ENCODE measurements at regions not wholly inside any gene's neighbourhood (a gene's known extent, or its start where the extent isn't known, plus 50 kb on each side); places are given as distances from the start of the nearest gene placed in this dataset.
"Not testable (repeated sequence)": the region's sequence is repeated elsewhere in the genome, so short reads cannot be mapped to it uniquely, and the experiment has no call there.

- Histone ChIP-seq H3K27ac (ENCODE audit: low read length) (no peak overlapping the region), H3K4me3 (ENCODE audit: low read length) (no peak overlapping the region), H3K27me3 (ENCODE audit: low read length) (no peaks in the 10 kb centered on the region), H2AFZ (ENCODE audit: low read length) (no peak overlapping the region), H3K79me2 (ENCODE audit: low read length) (no peaks in the 10 kb centered on the region), H3K4me1 (ENCODE audit: low read length) (no peaks in the 10 kb centered on the region), H3K36me3 (ENCODE audit: insufficient read depth, low read length) (no peaks in the 10 kb centered on the region), H3K9me2 (replicated peaks; ENCODE audit: insufficient read depth, low read length) (no peaks in the 10 kb centered on the region), H3K9me3 (ENCODE audit: low read length) (peaks cover 13% of the 10 kb centered on the region; the same call in 1 of the 2 replicates), H3K9ac (ENCODE audit: low read length) (no peak overlapping the region), H3K4me2 (ENCODE audit: low read depth, low read length, poor library complexity, severe bottlenecking) (no peak overlapping the region), H4K20me1 (ENCODE audit: insufficient read depth, low read depth, low read length) (no peaks in the 10 kb centered on the region)
- DNase-seq, result no peak
These were observed 229.5 kb upstream of the TMEFF2 start for GRCh38 chr2:192424243-192424642.

GRCh38 chr2:192419786-192420185 lies 225.1 kb upstream of the TMEFF2 start:
- Histone ChIP-seq H3K36me3 (ENCODE audit: insufficient read depth, low read length) (no peaks in the 10 kb centered on the region; the same call in 1 of the 2 replicates), H3K4me3 (ENCODE audit: low read length) (no peak overlapping the region), H3K9me2 (replicated peaks; ENCODE audit: insufficient read depth, low read length) (no peaks in the 10 kb centered on the region), H3K4me2 (ENCODE audit: low read depth, low read length, poor library complexity, severe bottlenecking) (no peak overlapping the region), H3K9ac (ENCODE audit: low read length) (no peak overlapping the region), H3K4me1 (ENCODE audit: low read length) (no peaks in the 10 kb centered on the region), H2AFZ (ENCODE audit: low read length) (no peak overlapping the region), H4K20me1 (ENCODE audit: insufficient read depth, low read depth, low read length) (no peaks in the 10 kb centered on the region), H3K9me3 (ENCODE audit: low read length) (peaks cover 12% of the 10 kb centered on the region), H3K27ac (ENCODE audit: low read length) (no peak overlapping the region), H3K79me2 (ENCODE audit: low read length) (no peaks in the 10 kb centered on the region), H3K27me3 (ENCODE audit: low read length) (no peaks in the 10 kb centered on the region)
- no peak for DNase-seq

GRCh38 chr2:192416060-192416459 lies 221.3 kb upstream of the TMEFF2 start:
- H3K36me3 ChIP-seq (ENCODE audit: insufficient read depth, low read length), result no peaks in the 10 kb centered on the region; the same call in 1 of the 2 replicates
- H3K27ac ChIP-seq (ENCODE audit: low read length), result no peak overlapping the region
- no peaks in the 10 kb centered on the region for H3K79me2 ChIP-seq (ENCODE audit: low read length)
- no peaks in the 10 kb centered on the region for H3K27me3 ChIP-seq (ENCODE audit: low read length)
- no peaks in the 10 kb centered on the region for H4K20me1 ChIP-seq (ENCODE audit: insufficient read depth, low read depth, low read length)
- no peak overlapping the region for H2AFZ ChIP-seq (ENCODE audit: low read length)
- H3K9ac ChIP-seq (ENCODE audit: low read length), result no peak overlapping the region
- DNase-seq, result peak; percentile 11
- H3K9me2 ChIP-seq (replicated peaks; ENCODE audit: insufficient read depth, low read length), result no peaks in the 10 kb centered on the region
- peaks cover 7% of the 10 kb centered on the region; the same call in 1 of the 2 replicates for H3K4me1 ChIP-seq (ENCODE audit: low read length)
- H3K4me2 ChIP-seq (ENCODE audit: low read depth, low read length, poor library complexity, severe bottlenecking), result no peak overlapping the region
- no peak overlapping the region for H3K4me3 ChIP-seq (ENCODE audit: low read length)
- peaks cover 6% of the 10 kb centered on the region for H3K9me3 ChIP-seq (ENCODE audit: low read length)

GRCh38 chr2:192414794-192415193 lies 220.1 kb upstream of the TMEFF2 start:
- Histone ChIP-seq H3K4me1 (ENCODE audit: low read length) (peaks cover 7% of the 10 kb centered on the region; the same call in 1 of the 2 replicates), H3K27me3 (ENCODE audit: low read length) (no peaks in the 10 kb centered on the region), H4K20me1 (ENCODE audit: insufficient read depth, low read depth, low read length) (no peaks in the 10 kb centered on the region), H3K9me3 (ENCODE audit: low read length) (peaks cover 6% of the 10 kb centered on the region), H3K4me3 (ENCODE audit: low read length) (no peak overlapping the region), H2AFZ (ENCODE audit: low read length) (no peak overlapping the region), H3K9me2 (replicated peaks; ENCODE audit: insufficient read depth, low read length) (no peaks in the 10 kb centered on the region), H3K27ac (ENCODE audit: low read length) (no peak overlapping the region), H3K9ac (ENCODE audit: low read length) (no peak overlapping the region), H3K4me2 (ENCODE audit: low read depth, low read length, poor library complexity, severe bottlenecking) (no peak overlapping the region), H3K79me2 (ENCODE audit: low read length) (no peaks in the 10 kb centered on the region), H3K36me3 (ENCODE audit: insufficient read depth, low read length) (no peaks in the 10 kb centered on the region; the same call in 1 of the 2 replicates)
- DNase-seq, result no peak

GRCh38 chr2:192413812-192414681 lies 219.3 kb upstream of the TMEFF2 start:
- Histone ChIP-seq H4K20me1 (ENCODE audit: insufficient read depth, low read depth, low read length) (no peaks in the 10 kb centered on the region), H3K9ac (ENCODE audit: low read length) (no peak overlapping the region), H3K9me2 (replicated peaks; ENCODE audit: insufficient read depth, low read length) (no peaks in the 10 kb centered on the region), H3K9me3 (ENCODE audit: low read length) (peaks cover 6% of the 10 kb centered on the region), H3K4me3 (ENCODE audit: low read length) (no peak overlapping the region), H3K4me1 (ENCODE audit: low read length) (peaks cover 7% of the 10 kb centered on the region; the same call in 1 of the 2 replicates), H3K79me2 (ENCODE audit: low read length) (no peaks in the 10 kb centered on the region), H3K27me3 (ENCODE audit: low read length) (no peaks in the 10 kb centered on the region), H2AFZ (ENCODE audit: low read length) (no peak overlapping the region), H3K27ac (ENCODE audit: low read length) (no peak overlapping the region), H3K36me3 (ENCODE audit: insufficient read depth, low read length) (no peaks in the 10 kb centered on the region; the same call in 1 of the 2 replicates), H3K4me2 (ENCODE audit: low read depth, low read length, poor library complexity, severe bottlenecking) (no peak overlapping the region)
- DNase-seq, result peak; percentile 9

GRCh38 chr2:192412866-192413265 lies 218.1 kb upstream of the TMEFF2 start:
- peak; percentile 27 for DNase-seq
- not testable (repeated sequence) for H3K9me3 ChIP-seq (ENCODE audit: low read length); H3K4me2 ChIP-seq (ENCODE audit: low read depth, low read length, poor library complexity, severe bottlenecking); H3K27me3 ChIP-seq (ENCODE audit: low read length); H3K36me3 ChIP-seq (ENCODE audit: insufficient read depth, low read length); H3K79me2 ChIP-seq (ENCODE audit: low read length); H4K20me1 ChIP-seq (ENCODE audit: insufficient read depth, low read depth, low read length); H3K27ac ChIP-seq (ENCODE audit: low read length); H3K4me1 ChIP-seq (ENCODE audit: low read length); H3K9ac ChIP-seq (ENCODE audit: low read length); H2AFZ ChIP-seq (ENCODE audit: low read length); H3K4me3 ChIP-seq (ENCODE audit: low read length); H3K9me2 ChIP-seq (replicated peaks; ENCODE audit: insufficient read depth, low read length)

- DNase-seq, result peak; percentile 25
- peaks cover 11% of the 10 kb centered on the region for H3K9me3 ChIP-seq (ENCODE audit: low read length)
These were observed 217.7 kb upstream of the TMEFF2 start for GRCh38 chr2:192412394-192412793.

GRCh38 chr2:192411755-192412154 lies 217.0 kb upstream of the TMEFF2 start:
- peaks cover 11% of the 10 kb centered on the region for H3K9me3 ChIP-seq (ENCODE audit: low read length)
- no peaks in the 10 kb centered on the region for H3K27me3 ChIP-seq (ENCODE audit: low read length)
- H4K20me1 ChIP-seq (ENCODE audit: insufficient read depth, low read depth, low read length), result no peaks in the 10 kb centered on the region
- no peak overlapping the region for H2AFZ ChIP-seq (ENCODE audit: low read length)
- DNase-seq, result peak; percentile 20
- no peak overlapping the region for H3K4me2 ChIP-seq (ENCODE audit: low read depth, low read length, poor library complexity, severe bottlenecking)
- H3K79me2 ChIP-seq (ENCODE audit: low read length), result no peaks in the 10 kb centered on the region
- no peak overlapping the region for H3K4me3 ChIP-seq (ENCODE audit: low read length)
- no peaks in the 10 kb centered on the region; the same call in 1 of the 2 replicates for H3K36me3 ChIP-seq (ENCODE audit: insufficient read depth, low read length)
- peaks cover 7% of the 10 kb centered on the region; the same call in 1 of the 2 replicates for H3K4me1 ChIP-seq (ENCODE audit: low read length)
- H3K9ac ChIP-seq (ENCODE audit: low read length), result no peak overlapping the region
- H3K27ac ChIP-seq (ENCODE audit: low read length), result no peak overlapping the region
- H3K9me2 ChIP-seq (replicated peaks; ENCODE audit: insufficient read depth, low read length), result no peaks in the 10 kb centered on the region

More at GRCh38 chr2:192412394-192412793, 217.7 kb upstream of the TMEFF2 start:
- no peaks in the 10 kb centered on the region for H3K9me2 ChIP-seq (replicated peaks; ENCODE audit: insufficient read depth, low read length)
- no peak overlapping the region for H3K9ac ChIP-seq (ENCODE audit: low read length)
- peaks cover 7% of the 10 kb centered on the region; the same call in 1 of the 2 replicates for H3K4me1 ChIP-seq (ENCODE audit: low read length)
- H3K4me3 ChIP-seq (ENCODE audit: low read length), result no peak overlapping the region
- no peaks in the 10 kb centered on the region for H4K20me1 ChIP-seq (ENCODE audit: insufficient read depth, low read depth, low read length)
- no peaks in the 10 kb centered on the region; the same call in 1 of the 2 replicates for H3K36me3 ChIP-seq (ENCODE audit: insufficient read depth, low read length)
- no peak overlapping the region for H2AFZ ChIP-seq (ENCODE audit: low read length)
- H3K79me2 ChIP-seq (ENCODE audit: low read length), result no peaks in the 10 kb centered on the region
- H3K4me2 ChIP-seq (ENCODE audit: low read depth, low read length, poor library complexity, severe bottlenecking), result no peak overlapping the region
- H3K27me3 ChIP-seq (ENCODE audit: low read length), result no peaks in the 10 kb centered on the region
- H3K27ac ChIP-seq (ENCODE audit: low read length), result no peak overlapping the region

Data from Karpas-422 (cell line).